GM23338 (cell line): ENCODE measurements at regions not wholly inside any gene's neighbourhood (a gene's known extent, or its start where the extent isn't known, plus 50 kb on each side); places are given as distances from the start of the nearest gene placed in this dataset.

Experiments used
- ATAC-seq: fragments of 200-7000 bp; cut with Tn5 transposase; 3 replicates; pipeline ENCODE4 v1.9.1; 2020
- DNase-seq: peaks from one replicate; pipeline ENCODE4 v3.0.0-alpha.2; 2015; ENCODE audit warnings: low spot score
- H2AFZ ChIP-seq: fragments of 200-600 bp; sonication (generic); 2 replicates; pipeline ENCODE4 v1.8.0; 2016; ENCODE audit warnings: antibody characterized with exemption, mild to moderate bottlenecking, moderate library complexity
- H3F3A ChIP-seq: fragments of 200-600 bp; sonication (generic); replicated peaks from 2 replicates; pipeline ENCODE4 v1.8.0; 2017; ENCODE audit warnings: antibody characterized with exemption, mixed run types, low read depth
- H3K27ac ChIP-seq: fragments of 200-600 bp; sonication (generic); 2 replicates; pipeline ENCODE4 v1.6.1; 2016; ENCODE audit warnings: low read depth
- H3K27me3 ChIP-seq: fragments of 200-600 bp; sonication (generic); 2 replicates; pipeline ENCODE4 v1.8.0; 2016; ENCODE audit warnings: mild to moderate bottlenecking, mixed run types, moderate library complexity; ENCODE audit not compliant: insufficient read depth
- H3K36me3 ChIP-seq: fragments of 200-600 bp; sonication (generic); 2 replicates; pipeline ENCODE4 v1.8.0; 2016; ENCODE audit warnings: mild to moderate bottlenecking; ENCODE audit not compliant: insufficient read depth
- H3K4me1 ChIP-seq: fragments of 200-600 bp; sonication (generic); 2 replicates; pipeline ENCODE4 v1.8.0; 2016; ENCODE audit warnings: mild to moderate bottlenecking, moderate library complexity; ENCODE audit not compliant: insufficient read depth
- H3K4me2 ChIP-seq: fragments of 200-600 bp; sonication (generic); 2 replicates; pipeline ENCODE4 v1.7.1; 2017; ENCODE audit warnings: mixed run types
- H3K4me3 ChIP-seq: fragments of 200-600 bp; sonication (generic); 2 replicates; pipeline ENCODE4 v1.6.1; 2016; ENCODE audit warnings: mixed run types
- H3K79me2 ChIP-seq: fragments of 200-600 bp; sonication (generic); replicated peaks from 2 replicates; pipeline ENCODE4 v1.8.0; 2017; ENCODE audit warnings: mild to moderate bottlenecking; ENCODE audit not compliant: insufficient read depth
- H3K9me2 ChIP-seq: fragments of 200-600 bp; sonication (generic); 2 replicates; pipeline ENCODE4 v1.8.0; 2017; ENCODE audit not compliant: insufficient read depth
- H4K20me1 ChIP-seq: fragments of 200-600 bp; sonication (generic); replicated peaks from 2 replicates; pipeline ENCODE4 v1.8.0; 2017; ENCODE audit warnings: mild to moderate bottlenecking; ENCODE audit not compliant: insufficient read depth
- H3K27ac Mint-ChIP-seq: 2 replicates; pipeline ENCODE4 v1.8.0; 2020; ENCODE audit warnings: inconsistent platforms, mild to moderate bottlenecking, moderate library complexity, mixed read lengths
- H3K27me3 Mint-ChIP-seq: 3 replicates; pipeline ENCODE4 v1.8.0; 2022; ENCODE audit warnings: low read depth, mild to moderate bottlenecking, moderate library complexity, mixed read lengths, inconsistent platforms; ENCODE audit not compliant: insufficient read depth, poor library complexity
- H3K36me3 Mint-ChIP-seq: 3 replicates; pipeline ENCODE4 v1.8.0; 2021; ENCODE audit warnings: low read depth, mild to moderate bottlenecking, inconsistent platforms, moderate library complexity, mixed read lengths
- H3K4me1 Mint-ChIP-seq: 3 replicates; pipeline ENCODE4 v1.8.0; 2020; ENCODE audit warnings: mild to moderate bottlenecking, inconsistent platforms, mixed read lengths
- H3K4me3 Mint-ChIP-seq: 3 replicates; pipeline ENCODE4 v1.8.0; 2021; ENCODE audit warnings: moderate library complexity, mild to moderate bottlenecking, inconsistent platforms, mixed read lengths
- H3K9me3 Mint-ChIP-seq: 3 replicates; pipeline ENCODE4 v1.8.0; 2020; ENCODE audit warnings: moderate library complexity, mild to moderate bottlenecking, inconsistent platforms, mixed read lengths
- CREB1 ChIP-seq: fragments of 250-450 bp; sonication (Bioruptor Pico); IDR thresholded peaks from 2 replicates; pipeline ENCODE4 v1.5.0; 2020; ENCODE audit warnings: low read depth, mild to moderate bottlenecking, moderate library complexity
- CTCF ChIP-seq, 2 experiments: fragments of 200-600 bp in 1 of 2; sonication (generic) in 1 of 2; conservative IDR thresholded peaks; 2 replicates each; pipeline versions ENCODE4 v1.5.1 to v1.6.1; 2016 to 2017; ENCODE audit warnings: antibody characterized with exemption in 2 of 2, low read depth in 2 of 2, mild to moderate bottlenecking in 2 of 2, moderate library complexity in 1 of 2
- ETS1 ChIP-seq: IDR thresholded peaks from 2 replicates; pipeline ENCODE4 v1.6.1; 2016; ENCODE audit warnings: antibody characterized with exemption
- EZH2 ChIP-seq: fragments of 200-600 bp; sonication (generic); IDR thresholded peaks from one replicate; pipeline ENCODE4 v1.8.0; 2017; ENCODE audit warnings: antibody characterized with exemption, mild to moderate bottlenecking, low read depth; ENCODE audit not compliant: unreplicated experiment
- EZH2phosphoT487 ChIP-seq: fragments of 200-600 bp; sonication (generic); IDR thresholded peaks from one replicate; pipeline ENCODE4 v1.8.1; 2018; ENCODE audit warnings: antibody characterized with exemption; ENCODE audit not compliant: unreplicated experiment
- JUNB ChIP-seq: IDR thresholded peaks from one replicate; pipeline ENCODE4 v1.6.1; 2016; ENCODE audit warnings: antibody characterized with exemption; ENCODE audit not compliant: unreplicated experiment
- NANOG ChIP-seq: IDR thresholded peaks from 2 replicates; pipeline ENCODE4 v1.6.1; 2016; ENCODE audit warnings: antibody characterized with exemption, borderline replicate concordance
- POLR2AphosphoS5 ChIP-seq: IDR thresholded peaks from 2 replicates; pipeline ENCODE4 v1.6.1; 2016; ENCODE audit warnings: antibody characterized with exemption, low read depth
- ZNF114 ChIP-seq: fragments of 250-450 bp; sonication (Bioruptor Pico); IDR thresholded peaks from 2 replicates; pipeline ENCODE4 v1.5.0; 2020; ENCODE audit warnings: mild to moderate bottlenecking, moderate library complexity
- ZNF331 ChIP-seq: fragments of 250-450 bp; sonication (Bioruptor Pico); IDR thresholded peaks from 2 replicates; pipeline ENCODE4 v1.5.0; 2020; ENCODE audit warnings: low read depth, mild to moderate bottlenecking, moderate library complexity
- ZNF462 ChIP-seq: fragments of 250-450 bp; sonication (Bioruptor Pico); IDR thresholded peaks from 2 replicates; pipeline ENCODE4 v1.5.0; 2020; ENCODE audit warnings: mild to moderate bottlenecking, moderate library complexity

GRCh38 chr5:98364549-98364948 is 408.9 kb upstream of the RGMB start:
- no peaks in the 10 kb centered on the region for H3K27me3 ChIP-seq
- no peak overlapping the region for H3K27ac ChIP-seq
- H3K4me2 ChIP-seq: no peak overlapping the region
- H4K20me1 ChIP-seq: no peaks in the 10 kb centered on the region
- H2AFZ ChIP-seq: no peak overlapping the region
- H3K4me1 Mint-ChIP-seq: peaks cover 4% of the 10 kb centered on the region; the same call in 2 of the 3 replicates
- ATAC-seq (no peak), DNase-seq (no peak)
- peaks cover 2% of the 10 kb centered on the region; the same call in 1 of the 3 replicates for H3K9me3 Mint-ChIP-seq
- no peak overlapping the region for H3K4me3 Mint-ChIP-seq
- H3K36me3 ChIP-seq: no peaks in the 10 kb centered on the region
- no peak overlapping the region for H3K4me3 ChIP-seq
- no peaks in the 10 kb centered on the region for H3K27me3 Mint-ChIP-seq
- H3K9me2 ChIP-seq: no peaks in the 10 kb centered on the region
- H3K27ac Mint-ChIP-seq: no peak overlapping the region
- no peaks in the 10 kb centered on the region for H3F3A ChIP-seq
- TF ChIP-seq NANOG (no peak), CTCF (conservative IDR thresholded peaks at IDR 0.05; ENCODE audit: low read depth in 2 of 2) (no peak), POLR2AphosphoS5 (no peak), ZNF462 (no peak), ETS1 (no peak), JUNB (no peak), CREB1 (CRISPR knock-in tag) (no peak), ZNF114 (no peak), EZH2 (no peak), ZNF331 (CRISPR knock-in tag) (no peak), EZH2phosphoT487 (no peak)
- H3K4me1 ChIP-seq: no peaks in the 10 kb centered on the region
- H3K79me2 ChIP-seq: no peaks in the 10 kb centered on the region
- H3K36me3 Mint-ChIP-seq: peaks cover 7% of the 10 kb centered on the region; the same call in 1 of the 3 replicates
